Right lobe of liver (tissue), 6 donors: ENCODE measurements at regions not wholly inside any gene's neighbourhood (a gene's known extent, or its start where the extent isn't known, plus 50 kb on each side); places are given as distances from the start of the nearest gene placed in this dataset.

Source experiments
- ATAC-seq, 4 donors: fragments of 200-7000 bp; cut with Tn5 transposase; one replicate each; pipeline ENCODE4 v1.9.1; 2020; ENCODE audit warnings: mild to moderate bottlenecking in 4 of 4, moderate library complexity in 4 of 4
- DNase-seq, 3 donors: peaks; one replicate each; pipeline ENCODE4 v3.0.0-alpha.2; 2020
- H3K27ac ChIP-seq, 3 donors: fragments of 200-600 bp; one replicate each; pipeline ENCODE4 v1.8.0; 2022
- H3K27me3 ChIP-seq, 2 donors: fragments of 200-600 bp; one replicate each; pipeline ENCODE4 v1.8.0; 2022
- H3K36me3 ChIP-seq, 4 donors: fragments of 200-600 bp; sonication (generic) in 1 of 4; one replicate each; pipeline versions ENCODE4 v1.5.1 to v1.8.0; 2017 to 2022; ENCODE audit warnings: control low read depth in 1 of 4
- H3K4me1 ChIP-seq, 4 donors: fragments of 200-600 bp; sonication (generic) in 1 of 4; one replicate each; pipeline versions ENCODE4 v1.5.1 to v1.8.0; 2017 to 2022; ENCODE audit warnings: control low read depth in 1 of 4
- H3K4me3 ChIP-seq, 3 donors: fragments of 200-600 bp; one replicate each; pipeline ENCODE4 v1.8.0; 2022
- H3K9me3 ChIP-seq, 4 donors: fragments of 200-600 bp; sonication (generic) in 1 of 4; one replicate each; pipeline versions ENCODE4 v1.5.1 to v1.8.0; 2017 to 2022; ENCODE audit warnings: control low read depth in 1 of 4
- CTCF ChIP-seq, 4 donors: fragments of 200-600 bp in 3 of 4; fragments of 450-650 bp in 1 of 4; IDR thresholded peaks; one replicate each; pipeline versions ENCODE4 v1.5.1 to v1.8.0; 2016 to 2022; ENCODE audit warnings: antibody characterized with exemption in 4 of 4, mild to moderate bottlenecking in 2 of 4
- POLR2A ChIP-seq: fragments of 450-650 bp; IDR thresholded peaks from one replicate; pipeline ENCODE4 v1.6.1; 2017; ENCODE audit warnings: antibody characterized with exemption, mild to moderate bottlenecking
- WGBS: methylation state at CpG from one replicate; pipeline ENCODE4 v1.1.6; 2018; ENCODE audit warnings: low coverage, low lambda C conversion rate; ENCODE audit not compliant: insufficient coverage; ENCODE audit errors: missing lambda C conversion rate; 5-methylcytosine and 5-hydroxymethylcytosine counted together
- intact Hi-C, 2 donors: fragments of 100-400 bp; cut with DNase I; formaldehyde crosslinking; loops; one replicate each; pipeline versions ENCODE4 v1.11.2 to v1.14.1; 2022
- donor health status: DM: no; HTN: yes; CAD: no.
- donor health status: DM: no; HTN: no; CAD: no.
- donor health status: DM: no; HTN: no; CAD: no.
- donor health status: DM: no; HTN: yes; CAD: no.
- donor health status: DM: no; HTN: yes; CAD: no.

GRCh38 chr5:87499478-87500410 is 87.0 kb upstream of the CCNH start:
- WGBS, result 67% methylated on average over 14 of the region's 21 CpGs
- Histone ChIP-seq H3K27ac (no peak overlapping the region), H3K27me3 (no peaks in the 10 kb centered on the region), H3K36me3 (no peaks in the 10 kb centered on the region), H3K9me3 (no peaks in the 10 kb centered on the region), H3K4me1 (no peaks in the 10 kb centered on the region), H3K4me3 (no peak overlapping the region)
- DNase-seq (peak in 1 of 3 donors; percentile 49), ATAC-seq (peak in 1 of 4 donors; percentile 12)
- TF ChIP-seq POLR2A (no peak), CTCF (IDR thresholded peaks at IDR 0.05) (no peak)
- intact Hi-C loops, result no loop called here
